Spinal cord (tissue), 9 donors: ENCODE measurements at regions not wholly inside any gene's neighbourhood (a gene's known extent, or its start where the extent isn't known, plus 50 kb on each side); places are given as distances from the start of the nearest gene placed in this dataset.

Experiments used
- DNase-seq, 6 donors: peaks; one replicate each; pipeline versions ENCODE4 v3.0.0 to v3.0.0-alpha.2; 2013 to 2015; ENCODE audit warnings: low spot score in 6 of 6, low read depth in 4 of 6
- H3K27ac ChIP-seq: one replicate; pipeline ENCODE4 v1.5.1; 2013; ENCODE audit warnings: low read depth, low read length, control low read depth
- H3K27me3 ChIP-seq: one replicate; pipeline ENCODE4 v1.6.1; 2013; ENCODE audit warnings: low read length; ENCODE audit not compliant: control insufficient read depth, insufficient read depth
- H3K36me3 ChIP-seq: one replicate; pipeline ENCODE4 v1.6.1; 2013; ENCODE audit warnings: low read length; ENCODE audit not compliant: control insufficient read depth, insufficient read depth
- H3K4me1 ChIP-seq: one replicate; pipeline ENCODE4 v1.6.1; 2013; ENCODE audit warnings: low read length; ENCODE audit not compliant: control insufficient read depth, insufficient read depth
- H3K4me3 ChIP-seq: one replicate; pipeline ENCODE4 v1.5.1; 2013; ENCODE audit warnings: low read depth, low read length, control low read depth
- H3K9me3 ChIP-seq: one replicate; pipeline ENCODE4 v1.6.1; 2013; ENCODE audit warnings: low read length; ENCODE audit not compliant: control insufficient read depth, insufficient read depth
- WGBS: methylation state at CpG from one replicate; pipeline ENCODE4 v1.1.5; 2013; ENCODE audit warnings: missing lambda C conversion rate; ENCODE audit not compliant: insufficient coverage; 5-methylcytosine and 5-hydroxymethylcytosine counted together
- donor health status: healthy.

DNA sequence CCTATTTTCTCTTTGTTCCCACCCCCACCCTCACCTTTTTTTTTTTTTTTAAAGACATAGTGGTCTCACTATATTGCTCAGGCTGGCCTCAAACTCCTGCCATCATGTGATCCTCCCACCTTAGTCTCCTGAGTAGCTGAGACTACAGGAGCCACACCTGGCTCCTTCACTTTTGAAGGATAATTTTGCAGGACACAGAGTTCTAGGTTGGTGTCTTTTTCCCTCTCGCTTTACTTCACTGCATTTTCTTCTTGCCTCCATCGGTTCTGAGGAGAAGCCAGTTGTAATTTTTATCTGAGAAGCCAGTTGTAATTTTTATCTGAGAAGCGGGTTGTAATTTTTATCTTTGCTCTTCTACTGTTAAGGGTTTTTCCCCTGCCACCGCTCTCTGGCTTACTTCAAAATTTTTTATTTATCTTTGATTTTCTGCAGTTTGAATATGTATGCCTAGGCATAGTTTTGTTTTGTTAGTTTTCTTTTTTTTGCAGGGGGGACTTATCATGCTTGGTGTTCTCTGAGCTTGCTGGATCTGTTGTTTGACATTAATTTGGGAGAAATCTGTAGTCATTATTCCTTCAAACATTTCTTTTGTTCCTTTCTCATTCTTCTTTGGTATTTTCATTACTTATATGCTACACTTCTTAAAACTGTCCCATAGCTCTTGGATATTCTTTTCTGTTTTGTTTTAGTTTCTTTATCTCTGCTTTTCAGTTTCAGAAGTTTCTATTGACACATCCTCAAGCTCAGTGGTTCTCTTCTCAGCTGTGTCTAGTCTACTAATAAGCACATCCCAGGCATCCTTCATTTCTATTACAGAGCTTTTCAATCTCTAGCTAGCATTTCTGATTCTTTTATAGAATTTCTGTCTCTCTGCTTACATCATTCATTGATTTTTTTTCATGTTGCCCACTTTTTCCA, 148.2 kb upstream of the CHD1 start:
- Histone ChIP-seq H3K9me3 (no peaks in the 10 kb centered on the region), H3K27ac (no peak overlapping the region), H3K4me3 (no peak overlapping the region), H3K4me1 (no peaks in the 10 kb centered on the region), H3K36me3 (no peaks in the 10 kb centered on the region), H3K27me3 (no peaks in the 10 kb centered on the region)
- no peak for DNase-seq
- WGBS: no CpG with 5 or more reads among the region's 4 CpGs

DNA sequence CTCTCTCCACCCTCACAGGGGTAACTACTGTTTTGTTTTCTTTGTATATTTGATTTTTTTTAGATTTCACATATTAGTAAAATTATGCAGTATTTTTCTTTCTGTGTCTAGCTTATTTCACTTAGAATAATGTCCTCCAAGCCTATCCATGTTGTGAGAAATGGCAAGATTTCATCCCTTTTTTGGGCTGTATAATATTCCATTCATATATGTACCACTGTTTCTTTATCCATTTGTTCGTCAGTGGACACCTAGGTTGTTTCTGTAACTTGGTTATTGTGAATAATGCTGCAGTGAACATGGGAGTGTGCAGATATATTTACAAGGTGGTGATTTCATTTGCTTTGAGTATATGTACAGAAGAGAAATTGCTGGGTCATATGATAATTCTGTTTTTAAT, 144.0 kb upstream of the CHD1 start:
- Histone ChIP-seq H3K4me1 (no peaks in the 10 kb centered on the region), H3K27me3 (no peaks in the 10 kb centered on the region), H3K36me3 (no peaks in the 10 kb centered on the region), H3K4me3 (no peak overlapping the region), H3K9me3 (no peaks in the 10 kb centered on the region), H3K27ac (no peak overlapping the region)
- DNase-seq: no peak
- WGBS: no CpG with 5 or more reads among the region's 1 CpG

DNA sequence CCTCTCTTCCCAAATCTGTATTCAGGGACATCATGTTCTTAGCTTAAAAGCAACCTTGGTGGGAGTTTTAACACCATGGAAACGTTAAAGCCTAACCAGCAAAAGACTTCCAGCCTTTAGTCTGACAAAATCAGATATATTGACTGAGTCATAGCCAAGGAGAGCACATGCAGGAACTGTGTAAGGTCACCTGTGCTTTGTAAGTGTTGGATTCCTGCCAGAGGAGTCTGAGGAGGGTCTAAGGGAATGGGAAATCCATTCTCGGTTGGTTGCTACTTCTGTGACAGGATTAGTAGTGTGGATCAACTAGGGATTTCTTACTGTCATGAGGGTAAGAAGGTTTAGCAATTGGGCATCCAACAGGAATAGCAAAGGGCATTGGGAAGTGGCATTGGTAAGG, 142.0 kb upstream of the CHD1 start:
- no peaks in the 10 kb centered on the region for H3K36me3 ChIP-seq
- H3K9me3 ChIP-seq: no peaks in the 10 kb centered on the region
- no peaks in the 10 kb centered on the region for H3K4me1 ChIP-seq
- no peak overlapping the region for H3K4me3 ChIP-seq
- no peaks in the 10 kb centered on the region for H3K27me3 ChIP-seq
- no peak for DNase-seq
- WGBS: 74% methylated on average over 2 of the region's 2 CpGs
- H3K27ac ChIP-seq: no peak overlapping the region

DNA sequence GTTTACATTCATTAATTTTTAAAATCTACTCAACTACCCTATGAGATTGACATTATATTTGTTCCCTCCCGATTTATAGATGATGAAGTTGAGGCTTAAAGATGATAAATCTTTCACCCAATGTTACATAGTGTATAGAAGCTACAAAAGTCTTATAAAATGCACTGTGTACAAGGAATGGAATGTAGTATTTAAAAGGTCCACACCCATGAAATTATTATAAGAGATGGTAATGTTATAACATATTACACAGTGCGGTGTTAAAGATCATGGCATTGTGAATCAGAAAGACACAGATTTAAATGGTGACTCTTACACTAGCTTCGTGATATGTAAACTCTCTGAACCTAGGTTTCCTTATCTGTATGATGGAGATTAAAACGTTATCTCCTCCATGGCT, 141.6 kb upstream of the CHD1 start:
- no peak overlapping the region for H3K4me3 ChIP-seq
- H3K27ac ChIP-seq: no peak overlapping the region
- no peaks in the 10 kb centered on the region for H3K9me3 ChIP-seq
- no CpG with 5 or more reads among the region's 4 CpGs for WGBS
- no peak for DNase-seq
- H3K27me3 ChIP-seq: no peaks in the 10 kb centered on the region
- H3K36me3 ChIP-seq: no peaks in the 10 kb centered on the region
- no peaks in the 10 kb centered on the region for H3K4me1 ChIP-seq

DNA sequence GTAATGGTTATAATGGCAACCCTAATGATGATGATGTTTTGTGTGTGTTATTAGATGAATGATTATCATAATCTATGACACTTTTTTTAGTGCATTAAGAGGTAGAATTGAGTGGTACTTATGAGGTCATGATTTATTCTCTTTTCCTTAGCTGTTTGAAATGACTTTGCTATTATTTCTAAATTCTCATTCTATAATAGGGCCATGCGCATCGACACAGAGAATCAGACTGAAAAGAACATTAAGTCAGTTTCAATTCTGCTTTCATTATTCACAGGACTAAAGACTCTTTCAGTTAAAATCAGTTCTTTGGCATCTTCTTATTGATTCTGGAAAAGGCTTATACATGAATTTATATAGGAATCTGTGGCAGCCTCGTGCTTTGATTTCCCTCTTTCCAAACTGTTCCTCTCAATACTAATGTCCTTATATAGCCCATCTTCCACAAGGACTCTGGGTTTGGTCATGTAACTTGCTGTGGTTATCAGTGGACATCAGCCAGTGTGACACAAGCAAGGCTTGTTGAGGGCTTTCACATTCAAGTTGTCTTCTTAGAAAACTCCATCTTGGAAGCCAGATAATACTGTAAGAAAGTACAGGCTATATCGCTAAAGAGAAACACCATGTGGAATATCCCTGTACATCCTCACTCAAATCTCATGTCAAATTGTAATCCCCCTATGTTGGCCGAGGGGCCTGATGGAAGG, 140.3 kb upstream of the CHD1 start:
- no peaks in the 10 kb centered on the region for H3K9me3 ChIP-seq
- H3K36me3 ChIP-seq: no peaks in the 10 kb centered on the region
- H3K4me1 ChIP-seq: no peaks in the 10 kb centered on the region
- WGBS: no CpG with 5 or more reads among the region's 5 CpGs
- no peak overlapping the region for H3K4me3 ChIP-seq
- H3K27me3 ChIP-seq: no peaks in the 10 kb centered on the region
- no peak overlapping the region for H3K27ac ChIP-seq
- no peak for DNase-seq

DNA sequence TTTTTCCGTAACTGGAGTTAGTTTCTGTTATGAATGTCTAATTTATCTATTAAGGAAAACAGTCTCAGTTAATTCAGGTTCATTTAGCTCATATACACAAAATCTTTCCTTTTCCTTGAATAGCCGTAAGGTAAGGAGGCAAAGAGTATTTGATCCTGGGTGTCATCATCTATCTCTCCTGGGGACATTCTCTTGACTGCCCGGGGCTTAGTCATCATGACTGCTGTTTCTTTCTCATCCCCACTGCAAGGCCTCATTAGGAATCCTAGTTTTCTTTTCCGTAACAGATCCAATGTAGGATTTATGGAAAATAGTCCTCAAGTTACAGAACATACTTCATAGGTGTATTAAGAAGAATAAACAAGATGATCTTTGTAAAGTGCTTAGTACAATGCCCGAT, 134.9 kb upstream of the CHD1 start:
- no peak overlapping the region for H3K27ac ChIP-seq
- no peak overlapping the region for H3K4me3 ChIP-seq
- WGBS: 100% methylated on average over 1 of the region's 5 CpGs
- no peaks in the 10 kb centered on the region for H3K27me3 ChIP-seq
- DNase-seq: no peak
- H3K9me3 ChIP-seq: no peaks in the 10 kb centered on the region
- no peaks in the 10 kb centered on the region for H3K4me1 ChIP-seq
- no peaks in the 10 kb centered on the region for H3K36me3 ChIP-seq

DNA sequence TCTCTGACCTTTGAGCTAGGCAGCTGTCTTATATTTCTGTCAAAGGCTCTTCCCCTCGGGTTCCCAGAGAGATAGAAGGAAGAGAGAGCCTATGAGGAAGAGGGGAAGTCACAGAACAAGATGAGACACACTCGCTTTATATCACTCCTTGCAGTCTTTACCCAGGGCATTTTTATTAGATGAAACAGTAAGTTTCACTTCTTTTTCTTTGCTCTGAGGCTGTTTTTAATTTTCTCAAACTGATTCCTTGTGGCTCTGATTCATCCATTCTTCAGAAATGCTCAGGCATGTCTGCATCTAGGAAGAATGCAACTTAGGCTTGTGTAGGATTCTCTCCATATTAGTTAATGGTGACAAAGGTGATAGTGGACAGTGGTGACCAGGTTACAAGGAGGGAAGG, 132.9 kb upstream of the CHD1 start:
- Histone ChIP-seq H3K27ac (no peak overlapping the region), H3K4me1 (no peaks in the 10 kb centered on the region), H3K27me3 (no peaks in the 10 kb centered on the region), H3K9me3 (no peaks in the 10 kb centered on the region), H3K4me3 (no peak overlapping the region), H3K36me3 (no peaks in the 10 kb centered on the region)
- no peak for DNase-seq
- WGBS: no CpG with 5 or more reads among the region's 2 CpGs

DNA sequence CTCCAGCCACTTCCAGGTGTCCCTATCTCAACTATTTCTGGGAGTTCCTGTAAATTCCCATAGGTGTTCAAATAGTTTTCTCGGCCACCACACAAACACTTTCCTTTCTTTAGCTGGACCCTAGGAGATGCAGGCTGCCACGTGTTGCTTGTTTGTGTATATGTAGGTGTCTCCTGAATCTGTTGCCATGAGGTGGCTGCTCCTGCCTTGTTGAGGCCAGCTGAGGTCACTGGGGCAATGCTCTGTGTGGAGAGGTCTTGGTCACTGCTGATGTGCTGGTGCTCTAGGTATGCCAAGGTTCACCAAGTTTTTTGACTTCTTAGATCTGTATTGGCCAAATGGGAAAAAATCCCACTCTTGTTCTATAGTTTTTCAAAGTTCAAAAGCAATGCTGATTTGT, 132.5 kb upstream of the CHD1 start:
- no CpG with 5 or more reads among the region's 2 CpGs for WGBS
- Histone ChIP-seq H3K36me3 (no peaks in the 10 kb centered on the region), H3K27ac (no peak overlapping the region), H3K4me1 (no peaks in the 10 kb centered on the region), H3K9me3 (no peaks in the 10 kb centered on the region), H3K27me3 (no peaks in the 10 kb centered on the region), H3K4me3 (no peak overlapping the region)
- DNase-seq: no peak

DNA sequence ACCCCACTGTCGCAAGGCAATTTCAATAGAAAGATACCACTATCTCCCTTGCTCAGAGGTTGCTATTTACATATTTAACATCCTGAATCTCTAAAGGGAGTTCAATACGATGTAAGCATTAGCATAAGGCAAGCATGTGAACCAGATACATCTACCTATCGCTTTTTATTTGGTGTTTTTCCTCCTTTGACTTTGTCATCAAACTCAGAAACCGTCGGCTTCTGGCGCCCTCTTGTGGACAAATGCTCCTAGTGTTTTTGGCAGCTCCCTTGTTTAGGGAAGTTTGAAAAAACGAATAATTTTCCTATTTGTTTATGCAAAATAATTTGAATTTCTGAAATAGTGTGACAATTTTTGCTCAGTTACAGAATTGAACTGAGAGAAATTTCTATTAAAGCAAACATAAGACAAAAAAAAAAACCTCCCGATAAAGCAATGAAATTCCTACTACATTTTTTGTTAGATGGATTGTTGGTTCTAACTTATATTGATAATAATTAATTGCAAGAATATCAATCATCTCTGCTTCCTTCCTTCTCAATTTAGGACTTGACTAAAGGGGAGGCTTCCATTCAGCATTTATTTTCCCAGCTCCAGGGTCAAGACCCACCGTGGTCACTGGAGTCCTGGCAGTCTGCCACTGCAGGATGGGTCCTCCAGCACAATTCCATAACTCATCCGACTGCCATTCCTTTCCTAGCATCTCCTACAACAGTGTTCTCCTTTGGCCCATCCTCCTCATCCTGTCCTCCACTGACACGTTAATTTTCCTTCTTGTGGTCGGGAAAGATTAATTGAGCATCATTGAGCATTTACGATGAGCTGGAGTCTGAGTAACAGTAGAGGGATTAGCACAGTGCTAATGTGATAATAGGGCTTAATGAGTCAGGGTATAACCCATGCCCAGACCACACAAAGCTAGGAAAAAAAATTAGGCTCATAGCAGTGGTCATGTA, 131.8 kb upstream of the CHD1 start:
- no peaks in the 10 kb centered on the region for H3K36me3 ChIP-seq
- H3K27me3 ChIP-seq: no peaks in the 10 kb centered on the region
- H3K4me3 ChIP-seq: no peak overlapping the region
- 57% methylated on average over 3 of the region's 13 CpGs for WGBS
- H3K4me1 ChIP-seq: no peaks in the 10 kb centered on the region
- no peak overlapping the region for H3K27ac ChIP-seq
- peak; percentile 36 to 93 (median 64) for DNase-seq
- no peaks in the 10 kb centered on the region for H3K9me3 ChIP-seq
